GM19023 (cell line): ENCODE measurements at regions not wholly inside any gene's neighbourhood (a gene's known extent, or its start where the extent isn't known, plus 50 kb on each side); places are given as distances from the start of the nearest gene placed in this dataset.

Experiments used
- ATAC-seq: cut with Tn5 transposase; IDR thresholded peaks from one replicate; pipeline ENCODE4 v1.9.1; 2021; ENCODE audit warnings: mild to moderate bottlenecking, moderate library complexity; ENCODE audit not compliant: unreplicated experiment

- ATAC-seq: no peak
These were observed 84.8 kb upstream of the RNF217 start for GRCh38 chr6:124877468-124877867.

- no peak for ATAC-seq
These were observed 82.9 kb upstream of the RNF217 start for GRCh38 chr6:124879110-124879991.

- ATAC-seq: no peak
These were observed 82.3 kb upstream of the RNF217 start for GRCh38 chr6:124879992-124880355.

- peak; percentile 56 for ATAC-seq
These were observed 80.2 kb upstream of the RNF217 start for GRCh38 chr6:124881898-124882578.

- ATAC-seq: no peak
These were observed 79.5 kb upstream of the RNF217 start for GRCh38 chr6:124882579-124883393.

- ATAC-seq: no peak
These were observed 77.1 kb upstream of the RNF217 start for GRCh38 chr6:124885171-124885570.

GRCh38 chr6:124887872-124888580 is 74.2 kb upstream of the RNF217 start:
- ATAC-seq: no peak

- ATAC-seq: no peak
These were observed 73.5 kb upstream of the RNF217 start for GRCh38 chr6:124888581-124889371.

GRCh38 chr6:124901084-124901483 is 61.2 kb upstream of the RNF217 start:
- no peak for ATAC-seq

- ATAC-seq: no peak
These were observed 58.4 kb upstream of the RNF217 start for GRCh38 chr6:124903797-124904196.

GRCh38 chr6:124907596-124907995 is 54.6 kb upstream of the RNF217 start:
- no peak for ATAC-seq
